ENCODE measurements at regions not wholly inside any gene's neighbourhood (a gene's known extent, or its start where the extent isn't known, plus 50 kb on each side); places are given as distances from the start of the nearest gene placed in this dataset.
A peak's percentile ranks its signal among the peaks of the same experiment; 100 is the strongest.

GRCh38 chr5:130964231-130965202 lies 200.5 kb downstream of the HINT1 start:
- TF ChIP-seq TAF1 (IDR thresholded peaks at IDR 0.05; ENCODE audit: low read depth, low read length) (no peak), SPI1 (IDR thresholded peaks at IDR 0.05; ENCODE audit: low read depth, low read length) (no peak), PAX5 (IDR thresholded peaks at IDR 0.05; ENCODE audit: insufficient read depth, low read length, severe bottlenecking) (no peak), POLR2AphosphoS5 (IDR thresholded peaks at IDR 0.05; ENCODE audit: low read depth, low read length) (no peak), POU2F2 (IDR thresholded peaks at IDR 0.05; ENCODE audit: low read depth, low read length) (no peak), POLR2A (IDR thresholded peaks at IDR 0.05; ENCODE audit: low read depth, low read length) (no peak)
- DNase-seq (ENCODE audit: insufficient read length, low spot score): no peak
- FAIRE-seq: no peak

GRCh38 chr5:130963798-130964197 lies 201.3 kb downstream of the HINT1 start:
- DNase-seq (ENCODE audit: insufficient read length, low spot score) (no peak), FAIRE-seq (no peak)
- TF ChIP-seq POU2F2 (IDR thresholded peaks at IDR 0.05; ENCODE audit: low read depth, low read length) (no peak), SPI1 (IDR thresholded peaks at IDR 0.05; ENCODE audit: low read depth, low read length) (no peak), TAF1 (IDR thresholded peaks at IDR 0.05; ENCODE audit: low read depth, low read length) (no peak), PAX5 (IDR thresholded peaks at IDR 0.05; ENCODE audit: insufficient read depth, low read length, severe bottlenecking) (no peak), POLR2AphosphoS5 (IDR thresholded peaks at IDR 0.05; ENCODE audit: low read depth, low read length) (no peak), POLR2A (IDR thresholded peaks at IDR 0.05; ENCODE audit: low read depth, low read length) (no peak)

GRCh38 chr5:130957151-130957550 lies 207.9 kb downstream of the HINT1 start:
- no peak for FAIRE-seq
- no peak for DNase-seq (ENCODE audit: insufficient read length, low spot score)
- TF ChIP-seq SPI1 (IDR thresholded peaks at IDR 0.05; ENCODE audit: low read depth, low read length) (no peak), POLR2A (IDR thresholded peaks at IDR 0.05; ENCODE audit: low read depth, low read length) (no peak), POLR2AphosphoS5 (IDR thresholded peaks at IDR 0.05; ENCODE audit: low read depth, low read length) (no peak), POU2F2 (IDR thresholded peaks at IDR 0.05; ENCODE audit: low read depth, low read length) (no peak), PAX5 (IDR thresholded peaks at IDR 0.05; ENCODE audit: insufficient read depth, low read length, severe bottlenecking) (no peak), TAF1 (IDR thresholded peaks at IDR 0.05; ENCODE audit: low read depth, low read length) (no peak)

GRCh38 chr5:130955041-130955440 lies 210.0 kb downstream of the HINT1 start:
- FAIRE-seq: no peak

GRCh38 chr5:130954336-130954735 lies 210.7 kb downstream of the HINT1 start:
- TF ChIP-seq POLR2AphosphoS5 (IDR thresholded peaks at IDR 0.05; ENCODE audit: low read depth, low read length) (no peak), TAF1 (IDR thresholded peaks at IDR 0.05; ENCODE audit: low read depth, low read length) (no peak), PAX5 (IDR thresholded peaks at IDR 0.05; ENCODE audit: insufficient read depth, low read length, severe bottlenecking) (no peak), POLR2A (IDR thresholded peaks at IDR 0.05; ENCODE audit: low read depth, low read length) (no peak), SPI1 (IDR thresholded peaks at IDR 0.05; ENCODE audit: low read depth, low read length) (no peak), POU2F2 (IDR thresholded peaks at IDR 0.05; ENCODE audit: low read depth, low read length) (no peak)
- FAIRE-seq: no peak
- no peak for DNase-seq (ENCODE audit: insufficient read length, low spot score)

More at GRCh38 chr5:130955041-130955440, 210.0 kb downstream of the HINT1 start:
- no peak for TF ChIP-seq PAX5 (IDR thresholded peaks at IDR 0.05; ENCODE audit: insufficient read depth, low read length, severe bottlenecking)
- no peak for TF ChIP-seq POU2F2 (IDR thresholded peaks at IDR 0.05; ENCODE audit: low read depth, low read length)
- no peak for TF ChIP-seq POLR2A (IDR thresholded peaks at IDR 0.05; ENCODE audit: low read depth, low read length)
- TF ChIP-seq POLR2AphosphoS5 (IDR thresholded peaks at IDR 0.05; ENCODE audit: low read depth, low read length): no peak
- no peak for TF ChIP-seq TAF1 (IDR thresholded peaks at IDR 0.05; ENCODE audit: low read depth, low read length)
- no peak for TF ChIP-seq SPI1 (IDR thresholded peaks at IDR 0.05; ENCODE audit: low read depth, low read length)
- no peak for DNase-seq (ENCODE audit: insufficient read length, low spot score)

- DNase-seq (ENCODE audit: insufficient read length, low spot score) (no peak), FAIRE-seq (no peak)
- no peak for TF ChIP-seq TAF1 (IDR thresholded peaks at IDR 0.05; ENCODE audit: low read depth, low read length)
- TF ChIP-seq POU2F2 (IDR thresholded peaks at IDR 0.05; ENCODE audit: low read depth, low read length): no peak
- TF ChIP-seq POLR2AphosphoS5 (IDR thresholded peaks at IDR 0.05; ENCODE audit: low read depth, low read length): no peak
- no peak for TF ChIP-seq PAX5 (IDR thresholded peaks at IDR 0.05; ENCODE audit: insufficient read depth, low read length, severe bottlenecking)
- TF ChIP-seq POLR2A (IDR thresholded peaks at IDR 0.05; ENCODE audit: low read depth, low read length): no peak
- TF ChIP-seq SPI1 (IDR thresholded peaks at IDR 0.05; ENCODE audit: low read depth, low read length): no peak
These were observed 226.0 kb downstream of the HINT1 start for GRCh38 chr5:130939059-130939458.

- DNase-seq (ENCODE audit: insufficient read length, low spot score) (no peak), FAIRE-seq (peak; percentile 16)
- TF ChIP-seq POLR2AphosphoS5 (IDR thresholded peaks at IDR 0.05; ENCODE audit: low read depth, low read length): no peak
- no peak for TF ChIP-seq TAF1 (IDR thresholded peaks at IDR 0.05; ENCODE audit: low read depth, low read length)
- no peak for TF ChIP-seq SPI1 (IDR thresholded peaks at IDR 0.05; ENCODE audit: low read depth, low read length)
- TF ChIP-seq POLR2A (IDR thresholded peaks at IDR 0.05; ENCODE audit: low read depth, low read length): no peak
- TF ChIP-seq POU2F2 (IDR thresholded peaks at IDR 0.05; ENCODE audit: low read depth, low read length): no peak
- no peak for TF ChIP-seq PAX5 (IDR thresholded peaks at IDR 0.05; ENCODE audit: insufficient read depth, low read length, severe bottlenecking)
These were observed 228.0 kb downstream of the HINT1 start for GRCh38 chr5:130937046-130937445.

GRCh38 chr5:130923543-130924124 lies 241.4 kb downstream of the HINT1 start:
- no peak for DNase-seq (ENCODE audit: insufficient read length, low spot score)
- FAIRE-seq: no peak
- no peak for TF ChIP-seq POLR2A (IDR thresholded peaks at IDR 0.05; ENCODE audit: low read depth, low read length)
- TF ChIP-seq PAX5 (IDR thresholded peaks at IDR 0.05; ENCODE audit: insufficient read depth, low read length, severe bottlenecking): no peak
- no peak for TF ChIP-seq POLR2AphosphoS5 (IDR thresholded peaks at IDR 0.05; ENCODE audit: low read depth, low read length)
- TF ChIP-seq TAF1 (IDR thresholded peaks at IDR 0.05; ENCODE audit: low read depth, low read length): no peak
- no peak for TF ChIP-seq SPI1 (IDR thresholded peaks at IDR 0.05; ENCODE audit: low read depth, low read length)
- TF ChIP-seq POU2F2 (IDR thresholded peaks at IDR 0.05; ENCODE audit: low read depth, low read length): no peak

- FAIRE-seq (no peak), DNase-seq (ENCODE audit: insufficient read length, low spot score) (no peak)
- TF ChIP-seq POLR2A (IDR thresholded peaks at IDR 0.05; ENCODE audit: low read depth, low read length): no peak
- TF ChIP-seq SPI1 (IDR thresholded peaks at IDR 0.05; ENCODE audit: low read depth, low read length): no peak
- TF ChIP-seq POU2F2 (IDR thresholded peaks at IDR 0.05; ENCODE audit: low read depth, low read length): no peak
- no peak for TF ChIP-seq PAX5 (IDR thresholded peaks at IDR 0.05; ENCODE audit: insufficient read depth, low read length, severe bottlenecking)
- TF ChIP-seq TAF1 (IDR thresholded peaks at IDR 0.05; ENCODE audit: low read depth, low read length): no peak
These were observed 253.0 kb downstream of the HINT1 start for GRCh38 chr5:130912088-130912487.
